Middle frontal gyrus (tissue), 1 donor: ENCODE measurements at regions not wholly inside any gene's neighbourhood (a gene's known extent, or its start where the extent isn't known, plus 50 kb on each side); places are given as distances from the start of the nearest gene placed in this dataset.
A peak's percentile ranks its signal among the peaks of the same experiment; 100 is the strongest.

ENCODE experiments used
- DNase-seq: peaks from one replicate; pipeline ENCODE4 v3.0.0-alpha.2; 2015; ENCODE audit warnings: low spot score; ENCODE audit errors: extremely low spot score

DNA sequence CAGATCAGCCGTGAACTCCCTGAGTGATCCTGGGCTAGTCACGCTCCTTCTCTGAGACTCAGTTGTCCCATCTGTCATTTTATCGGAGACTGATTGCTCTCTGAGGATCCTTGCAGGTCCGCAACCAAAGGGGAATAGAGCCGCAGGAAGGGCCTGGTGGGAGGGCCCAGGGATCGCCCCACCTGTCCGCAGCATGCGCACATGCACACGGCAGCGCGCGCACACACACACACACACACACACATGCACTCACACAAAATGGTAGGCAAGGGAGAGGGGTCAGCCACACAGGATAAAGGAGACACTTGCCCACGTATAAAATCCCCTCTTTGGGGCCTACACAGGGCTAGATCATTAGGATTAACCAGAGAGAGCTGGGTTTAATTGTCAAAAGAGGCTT lies 95.6 kb upstream of the FOXP4 start:
- no peak for DNase-seq

DNA sequence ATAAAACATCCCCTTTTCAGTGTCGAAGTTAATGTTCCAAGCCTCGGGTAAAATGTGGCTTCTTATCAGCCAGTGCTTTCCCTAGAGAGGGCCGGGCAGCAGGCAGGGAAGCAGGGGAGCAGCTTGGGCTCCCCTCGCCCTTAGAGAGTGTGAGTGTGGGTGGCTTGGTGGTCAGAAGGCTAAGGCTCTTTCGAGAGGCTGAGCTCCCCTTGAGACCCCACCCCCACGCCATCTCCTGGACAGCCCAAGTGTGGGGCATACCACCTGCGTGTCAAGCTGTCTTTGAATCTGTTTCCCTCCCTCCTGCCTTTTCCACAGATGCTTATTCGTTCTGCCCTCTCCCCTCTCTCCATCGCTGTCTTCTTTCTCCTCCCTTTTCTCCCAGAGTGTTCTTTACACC lies 95.1 kb upstream of the FOXP4 start:
- DNase-seq: no peak

DNA sequence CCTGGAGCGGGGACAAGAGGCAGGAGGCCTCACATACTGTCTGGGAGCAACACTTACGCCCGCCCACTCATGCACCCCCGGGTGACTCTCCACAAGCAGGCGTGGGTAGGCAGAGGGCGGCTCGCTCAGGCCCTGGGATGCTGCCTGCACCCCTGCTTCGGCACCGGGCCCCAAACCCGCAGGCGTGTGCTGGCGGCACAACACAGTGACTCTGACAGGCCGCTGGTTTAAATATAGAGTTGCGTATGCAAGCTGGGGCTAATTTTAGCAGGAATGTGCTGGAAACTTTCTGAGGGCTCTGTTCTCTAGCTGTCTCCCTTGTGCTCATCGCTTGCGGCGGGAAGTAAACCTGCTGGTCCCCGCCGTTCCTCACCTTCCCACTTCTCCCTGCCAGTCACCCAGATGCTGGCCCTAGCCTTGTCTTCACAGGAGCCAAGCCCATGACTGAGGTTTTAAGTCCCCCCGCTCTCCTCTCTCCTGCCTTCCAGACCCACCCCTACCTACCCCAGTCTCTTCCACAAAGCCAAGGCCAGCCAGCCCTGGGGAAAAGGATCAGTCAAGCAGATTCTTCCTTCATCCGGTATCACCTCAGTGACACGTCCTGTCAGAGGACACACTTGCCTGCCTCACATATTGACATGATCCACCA lies 94.5 kb upstream of the FOXP4 start:
- DNase-seq: peak; percentile 5

DNA sequence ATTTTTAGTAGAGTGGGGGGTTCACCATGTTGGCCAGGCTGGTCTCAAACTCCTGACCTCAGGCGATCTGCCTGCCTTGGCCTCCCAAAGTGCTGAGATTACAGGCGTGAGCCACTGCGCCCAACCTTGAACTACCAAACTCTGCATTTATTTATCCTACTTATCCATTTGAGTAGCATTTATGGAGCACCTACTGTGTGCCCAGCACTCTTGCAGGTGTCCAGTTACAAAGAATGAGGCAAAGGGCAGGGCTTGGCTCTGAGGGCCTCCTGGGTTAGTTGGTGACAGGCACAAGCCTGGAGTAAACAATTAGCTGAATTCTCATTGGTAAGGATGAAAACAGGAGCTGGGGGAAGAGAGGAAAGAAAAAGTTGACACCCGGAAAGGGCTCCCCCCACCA lies 93.4 kb upstream of the FOXP4 start:
- DNase-seq: no peak

DNA sequence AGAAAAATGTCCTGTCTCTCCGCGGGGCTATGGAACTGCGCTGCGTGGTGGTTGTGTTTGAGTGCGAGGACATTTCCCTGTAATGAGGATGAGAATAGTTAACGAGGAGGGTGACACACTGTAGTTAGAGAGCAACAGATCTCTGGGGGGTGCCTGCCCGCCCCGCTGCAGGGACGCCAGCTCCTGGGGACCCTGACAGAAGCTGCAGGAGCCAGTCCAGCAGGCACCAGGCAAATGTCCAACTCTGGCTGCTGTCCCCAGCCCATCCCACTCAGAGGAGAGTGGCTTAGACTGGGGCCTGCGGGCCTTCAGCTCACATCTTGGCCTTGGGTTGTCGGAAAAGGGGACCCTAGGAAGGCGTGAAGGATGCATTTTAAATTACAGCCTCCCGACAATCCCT lies 92.9 kb upstream of the FOXP4 start:
- DNase-seq: no peak

DNA sequence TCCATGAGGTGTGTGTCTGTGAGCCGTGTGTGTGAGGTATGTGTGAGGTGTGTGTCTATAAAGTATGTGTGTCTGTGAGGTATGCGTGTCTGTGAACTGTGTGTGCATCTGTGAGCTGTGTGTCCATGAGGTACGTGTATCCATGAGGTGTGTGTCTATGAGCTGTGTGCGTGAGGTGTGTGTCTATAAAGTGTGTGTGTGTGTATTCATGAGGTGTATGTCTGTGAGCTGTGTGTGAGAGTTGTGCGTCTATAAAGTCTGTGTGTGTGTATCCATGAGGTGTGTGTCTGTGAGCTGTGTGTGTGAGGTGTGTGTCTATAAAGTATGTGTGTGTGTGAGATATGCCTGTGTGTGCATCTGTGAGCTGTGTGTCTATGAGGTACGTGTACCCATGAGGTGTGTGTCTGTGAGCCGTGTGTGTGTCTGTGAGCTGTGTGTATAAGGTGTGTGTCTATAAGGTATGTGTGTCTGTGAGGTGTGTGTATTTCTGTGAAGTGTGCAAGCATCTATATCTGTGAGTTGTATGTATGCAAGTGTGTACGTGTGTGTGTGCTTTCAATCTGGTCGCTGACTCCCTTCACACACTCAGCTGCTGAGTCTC lies 91.9 kb upstream of the FOXP4 start:
- DNase-seq: no peak

DNA sequence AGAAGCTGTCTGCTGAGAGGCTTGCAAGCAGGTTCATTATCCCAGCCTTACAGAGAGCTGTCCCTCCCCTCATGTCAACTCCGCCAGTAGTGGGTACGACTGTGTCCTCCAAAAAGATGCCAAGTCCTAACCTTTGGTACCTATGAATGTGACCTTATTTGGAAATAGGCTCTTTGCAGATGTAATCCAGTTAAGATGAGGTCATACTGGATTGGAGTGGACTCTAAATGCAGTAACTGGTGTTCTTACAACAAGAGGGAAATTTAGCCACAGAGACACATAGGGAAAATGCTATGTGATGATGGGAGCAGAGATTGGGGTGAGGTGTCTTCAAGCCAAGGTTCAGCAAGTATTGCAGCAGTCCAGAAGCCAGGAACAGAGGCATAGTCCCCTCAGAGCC lies 90.8 kb upstream of the FOXP4 start:
- no peak for DNase-seq

DNA sequence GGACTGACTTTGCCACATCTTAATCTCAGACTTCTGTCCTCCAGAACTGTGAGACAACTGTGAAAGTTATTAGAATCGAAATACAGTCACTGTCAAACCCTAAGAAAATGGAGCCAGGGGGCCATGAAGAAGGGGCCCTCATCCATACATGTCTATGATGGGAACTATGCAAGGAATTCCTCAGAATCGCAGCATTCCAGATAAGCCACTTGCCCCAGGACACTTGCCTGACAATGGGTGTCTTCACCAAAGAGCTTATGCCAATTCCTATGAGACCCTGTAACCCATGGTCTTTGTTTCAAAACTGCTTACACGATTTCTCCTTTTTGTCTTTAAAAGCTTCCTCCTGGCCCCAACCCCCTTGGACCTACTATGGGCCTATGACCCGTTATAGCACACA lies 90.4 kb upstream of the FOXP4 start:
- no peak for DNase-seq

DNA sequence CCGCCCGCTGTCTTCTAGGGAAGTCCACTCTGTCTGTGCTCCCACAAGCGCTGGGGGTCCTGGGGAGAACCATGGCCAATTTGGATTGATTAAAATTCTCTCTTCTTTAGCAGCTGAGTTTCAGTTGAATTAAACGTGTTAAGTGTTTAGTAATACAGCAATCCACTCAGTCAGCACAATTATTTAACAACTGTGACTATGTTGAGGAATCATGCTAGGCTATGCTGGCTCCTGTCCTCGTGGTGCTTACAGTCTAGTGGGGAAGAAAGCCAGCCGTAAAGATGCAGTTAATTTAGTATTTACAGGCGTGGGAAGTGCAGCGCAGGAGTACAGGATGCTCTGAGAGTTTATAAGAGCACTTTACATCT lies 88.9 kb upstream of the FOXP4 start:
- no peak for DNase-seq

DNA sequence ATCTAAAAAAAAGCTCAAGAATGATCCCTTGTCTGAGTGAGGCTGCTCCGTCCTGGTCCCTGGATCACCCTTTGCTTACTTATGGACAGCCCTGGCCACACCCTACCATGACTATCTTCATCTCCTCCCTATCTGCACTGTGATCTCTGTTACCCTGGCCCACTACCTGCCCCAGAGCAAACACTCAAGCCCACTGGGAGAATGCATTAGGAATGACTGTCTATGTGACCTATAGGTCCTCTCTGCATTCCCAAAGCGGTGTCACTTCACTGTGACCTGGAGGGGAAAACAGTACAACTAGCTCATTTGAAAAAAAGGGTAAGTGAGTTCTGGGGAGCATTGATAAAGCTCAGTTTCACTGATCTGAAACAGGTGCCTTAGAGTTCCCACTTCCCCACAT lies 86.4 kb upstream of the FOXP4 start:
- DNase-seq: no peak

DNA sequence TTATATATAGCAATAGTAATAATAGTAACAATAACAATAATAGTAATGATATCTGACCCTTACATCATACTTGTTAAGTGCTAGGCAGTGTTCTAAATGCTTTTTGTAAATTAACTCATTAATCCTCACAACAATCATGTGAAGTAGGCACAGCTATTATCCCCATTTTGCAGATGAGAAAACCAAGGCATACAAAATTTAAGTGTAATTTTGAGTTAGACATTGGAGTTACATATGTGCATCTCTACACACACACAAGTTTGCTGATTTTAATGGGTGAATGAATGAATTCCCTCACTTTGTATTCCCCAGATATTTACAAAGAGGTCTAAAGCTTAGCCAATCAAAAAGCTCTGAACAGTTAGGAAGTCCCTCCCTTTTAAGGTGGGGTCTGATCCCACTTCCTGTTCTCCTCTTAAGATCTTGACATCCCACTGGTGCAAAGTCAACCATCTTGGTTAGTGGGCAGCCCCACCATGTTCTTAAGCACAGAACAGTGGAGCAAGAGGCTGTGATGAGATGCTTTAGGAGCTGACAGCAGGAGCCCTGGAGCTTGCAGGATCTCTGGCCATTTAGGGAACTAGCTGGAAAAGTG lies 85.3 kb upstream of the FOXP4 start:
- no peak for DNase-seq

DNA sequence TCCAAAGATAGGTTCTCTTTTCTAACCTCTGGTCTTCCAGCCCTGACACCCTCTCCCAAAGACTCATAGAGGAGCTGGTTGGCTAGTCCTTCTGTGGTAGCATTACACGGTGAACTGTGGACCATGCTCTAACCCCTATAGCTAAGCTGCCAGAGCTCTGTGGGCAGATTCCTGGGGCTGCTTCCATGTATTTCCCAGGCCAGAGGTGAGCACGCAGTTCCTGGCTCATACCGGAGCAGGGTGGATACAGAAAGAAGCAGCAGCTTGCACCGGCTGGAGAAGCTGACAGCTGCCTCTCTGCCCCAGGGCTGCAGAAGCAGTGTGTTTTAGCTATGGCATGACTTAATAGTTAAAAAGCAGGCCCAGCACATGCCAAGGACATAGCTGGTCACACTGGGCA lies 84.1 kb upstream of the FOXP4 start:
- DNase-seq: no peak

DNA sequence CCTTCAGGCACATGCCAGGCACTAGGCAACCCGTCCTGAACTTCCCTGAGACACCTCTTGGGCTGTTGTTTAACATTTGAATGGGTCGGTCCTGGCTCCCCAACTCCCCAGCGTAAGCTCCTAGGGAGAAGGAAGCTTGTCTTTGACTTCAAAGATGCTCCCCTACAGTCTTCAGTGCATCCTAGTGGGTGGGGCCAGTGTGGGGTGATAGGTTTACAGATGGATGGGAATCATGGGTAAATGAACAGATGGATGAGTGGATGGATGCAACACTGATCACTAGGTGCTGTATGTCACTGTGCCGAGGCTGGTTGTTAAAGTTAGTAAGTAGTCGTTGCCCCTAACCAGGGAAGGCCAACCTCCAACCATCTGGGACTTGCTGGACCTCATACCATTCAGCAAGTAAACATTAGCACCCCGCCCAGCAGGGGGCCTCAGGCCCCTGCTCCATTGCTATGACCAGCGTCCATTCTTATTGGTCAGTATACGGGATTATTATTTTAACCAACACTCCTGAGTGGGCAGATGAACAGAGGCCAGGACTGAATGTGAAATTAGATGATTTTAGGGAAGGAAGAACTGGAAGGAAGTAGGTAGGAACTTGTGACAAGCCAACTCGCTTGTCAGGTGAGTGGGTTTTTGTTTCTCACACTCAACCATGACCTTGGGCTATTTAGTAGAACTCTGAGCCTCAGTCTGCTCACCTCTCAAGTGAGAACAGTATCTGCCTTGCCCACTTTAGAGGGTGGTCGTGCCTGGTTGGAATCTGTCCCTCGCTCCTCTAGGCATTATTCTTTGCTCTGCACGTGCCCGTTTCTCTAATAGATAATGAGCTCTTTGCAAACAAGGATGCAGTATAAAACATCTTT lies 82.9 kb upstream of the FOXP4 start:
- DNase-seq: no peak

DNA sequence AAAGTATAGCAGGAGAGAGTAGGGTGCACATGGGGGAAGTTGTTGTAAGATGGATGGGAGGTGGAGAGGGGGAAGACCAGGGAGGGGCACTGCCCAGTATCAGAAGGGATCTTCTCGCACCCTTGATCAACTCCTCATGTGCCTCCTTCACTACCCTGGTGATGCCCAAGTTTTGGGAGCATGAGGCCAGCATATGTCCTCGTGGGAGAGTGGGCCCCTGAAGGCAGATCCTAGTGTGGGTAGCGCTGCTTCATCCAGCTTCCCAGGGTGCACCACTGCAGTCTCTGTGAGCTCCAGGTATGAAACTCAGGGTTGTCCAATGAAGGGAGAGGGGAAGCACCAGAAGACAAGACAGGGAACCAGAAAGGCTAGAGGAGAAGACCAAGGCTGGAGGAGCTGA lies 82.2 kb upstream of the FOXP4 start:
- DNase-seq: no peak

DNA sequence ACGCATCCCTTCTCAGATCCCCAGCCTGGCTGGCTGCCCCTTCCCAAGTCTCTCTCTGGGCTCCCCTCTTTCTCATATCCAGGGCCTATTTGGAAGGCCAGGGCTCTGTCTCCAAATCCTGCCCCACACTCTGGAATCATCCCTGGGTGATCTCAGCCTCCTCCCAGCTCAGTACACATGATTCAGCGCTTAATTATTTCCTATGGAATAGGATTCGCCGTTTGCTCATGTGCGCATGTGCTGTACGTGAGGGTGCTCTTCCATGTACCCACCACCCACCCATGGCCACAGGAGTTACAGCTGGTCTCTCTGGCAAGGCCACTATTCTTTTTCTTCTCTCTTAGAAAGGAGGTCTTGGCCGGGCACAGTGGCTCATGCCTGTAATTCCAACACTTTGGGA lies 81.7 kb upstream of the FOXP4 start:
- DNase-seq: no peak

DNA sequence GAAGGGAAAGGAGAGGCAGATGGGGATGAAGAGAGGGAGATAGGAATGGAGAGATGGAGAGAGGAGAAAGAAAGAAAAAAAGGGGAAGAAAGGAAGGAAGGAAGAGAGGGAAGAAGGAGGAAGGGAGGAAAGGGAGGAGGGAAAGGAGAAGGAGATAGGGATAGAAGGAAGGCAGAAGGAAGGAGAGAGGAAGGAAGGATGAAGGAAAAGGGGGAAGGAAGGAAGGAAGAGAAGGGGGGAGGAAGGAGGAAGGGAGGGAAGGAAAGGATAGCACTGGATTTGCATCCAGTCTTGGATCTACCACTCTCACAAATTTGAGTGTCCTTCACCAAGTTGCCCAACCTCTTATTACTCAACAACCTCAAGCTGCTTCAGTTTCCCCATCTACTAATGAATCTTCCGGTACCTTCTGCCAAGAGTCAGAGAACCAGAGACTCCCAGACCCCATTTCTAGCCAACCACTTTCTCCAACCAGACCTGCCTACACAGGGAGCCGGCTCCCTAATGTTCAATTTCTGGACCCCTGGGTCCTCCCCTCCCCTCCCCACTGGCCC lies 79.7 kb upstream of the FOXP4 start:
- DNase-seq: no peak

DNA sequence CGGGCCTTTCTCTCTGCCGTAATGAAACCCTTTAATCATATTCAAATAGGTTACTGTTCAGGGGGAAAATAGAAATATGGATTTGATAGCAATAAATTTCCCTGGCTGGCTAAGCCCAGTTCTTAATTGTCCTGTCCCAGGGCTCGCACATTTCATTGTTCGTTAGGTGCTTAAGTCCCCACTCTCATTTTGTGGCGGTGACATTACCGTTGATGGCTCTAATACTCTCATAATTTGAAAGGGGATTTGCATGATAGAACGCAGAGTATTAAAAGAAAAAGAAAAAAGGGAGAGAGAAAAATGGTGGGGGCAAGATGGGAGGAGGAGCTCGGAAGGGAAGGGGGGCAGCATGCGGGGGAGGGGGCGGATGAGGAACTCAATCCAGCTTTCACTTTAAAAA lies 79.1 kb upstream of the FOXP4 start:
- DNase-seq: no peak

DNA sequence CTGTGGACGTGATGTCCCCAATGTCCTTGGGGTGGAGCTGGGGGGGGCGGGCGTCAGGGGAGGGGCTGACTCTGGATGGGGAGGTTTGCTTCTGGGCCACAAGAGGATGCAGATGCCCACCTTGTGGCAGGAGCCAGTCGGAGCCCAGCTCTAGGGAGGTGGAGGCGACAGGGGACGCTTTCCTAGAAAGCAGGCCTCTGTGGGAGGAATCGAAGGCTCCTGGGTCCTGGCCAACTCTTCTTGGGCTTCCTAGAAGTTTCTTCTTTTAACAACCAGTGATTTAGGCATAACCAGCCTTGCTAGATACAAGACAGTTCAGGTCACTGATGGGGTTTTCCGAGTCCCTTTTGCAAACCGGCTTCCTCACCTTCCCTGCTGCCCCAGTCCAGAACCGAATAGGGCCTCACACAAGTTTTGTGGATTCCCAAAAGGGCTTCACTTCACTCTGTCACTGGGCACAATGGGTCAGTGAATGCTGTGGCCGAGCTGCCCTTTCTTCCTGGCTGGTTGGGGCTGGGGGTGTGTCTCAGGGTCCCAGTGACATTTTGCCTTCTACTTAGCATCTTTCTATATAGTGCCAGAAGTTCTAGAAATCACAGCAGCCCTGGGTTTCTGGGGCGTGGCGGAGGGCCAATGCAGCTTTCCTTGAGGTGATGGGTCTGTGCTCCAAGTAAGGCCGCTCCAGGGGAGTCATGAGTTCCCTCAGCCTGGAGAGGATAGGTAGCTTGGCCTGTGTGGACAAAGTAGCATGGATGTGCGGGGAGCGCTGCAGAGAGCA lies 78.4 kb upstream of the FOXP4 start:
- no peak for DNase-seq

DNA sequence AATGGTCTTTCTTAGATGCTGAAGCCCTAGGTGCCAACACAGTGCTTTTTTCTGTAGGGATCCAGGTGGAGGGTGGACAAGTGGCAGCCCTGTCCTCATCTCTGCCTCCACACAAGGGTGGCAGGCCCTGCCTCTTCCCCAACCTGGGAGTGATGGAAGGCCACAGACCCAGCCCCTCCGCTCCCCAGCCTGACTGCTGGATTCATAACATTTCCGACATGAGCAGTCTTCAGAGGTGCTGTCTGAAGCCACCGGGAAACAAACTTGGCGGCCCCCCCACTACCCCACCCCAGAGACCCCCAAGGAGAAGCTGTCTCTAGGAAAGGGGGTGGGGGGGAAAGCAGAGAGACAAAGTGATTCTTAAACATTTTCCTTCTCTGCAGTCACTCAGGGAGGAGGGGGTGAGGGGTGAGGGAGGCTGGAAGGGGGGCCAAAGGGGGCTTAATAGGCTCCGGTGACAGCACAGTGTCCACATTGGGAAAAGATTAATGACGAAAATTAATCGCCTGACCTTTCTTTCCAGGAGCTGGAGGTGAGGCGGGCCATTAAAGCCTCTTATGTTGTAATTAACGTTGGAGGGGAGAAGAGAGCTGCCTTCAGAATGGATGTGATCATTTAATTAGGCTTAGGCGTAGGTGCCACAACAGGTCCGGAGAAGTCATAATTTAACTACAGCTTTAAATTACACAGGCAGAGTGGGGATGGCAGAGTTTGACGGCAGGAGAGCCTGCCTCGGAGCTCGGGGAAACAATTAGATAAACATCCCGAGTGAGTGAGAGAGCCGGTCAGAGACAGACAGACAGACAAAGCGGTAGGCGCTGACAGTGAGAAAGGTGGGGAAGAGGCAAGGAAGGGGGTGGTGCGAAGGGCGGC lies 76.8 kb upstream of the FOXP4 start:
- no peak for DNase-seq

DNA sequence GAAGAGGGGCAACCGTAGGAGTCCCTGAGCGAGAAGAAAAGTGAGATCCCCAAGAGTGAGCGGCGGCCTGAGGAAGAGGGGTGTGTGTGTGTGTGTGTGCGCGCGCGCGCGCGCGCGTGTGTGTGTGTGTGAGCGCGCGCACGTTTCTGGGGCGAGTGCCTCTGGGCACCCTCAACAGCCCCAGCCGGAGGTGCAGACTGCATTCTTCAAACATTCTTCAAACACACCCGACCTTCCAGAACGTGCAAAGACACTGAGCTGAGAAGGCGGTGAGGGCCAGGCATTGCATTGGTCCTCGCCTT lies 76.2 kb upstream of the FOXP4 start:
- no peak for DNase-seq
